Body of pancreas (tissue), 4 donors: ENCODE measurements at regions not wholly inside any gene's neighbourhood (a gene's known extent, or its start where the extent isn't known, plus 50 kb on each side); places are given as distances from the start of the nearest gene placed in this dataset.

Experiments
- POLR2A ChIP-seq, 3 donors: fragments of 450-650 bp; IDR thresholded peaks; one replicate each; pipeline ENCODE4 v1.6.1; 2016; ENCODE audit warnings: antibody characterized with exemption in 3 of 3, mild to moderate bottlenecking in 2 of 3
- TF ChIP-seq, protein P1 (sequence below), 7 experiments: fragments of 450-650 bp in 4 of 7; fragments of 200-600 bp in 3 of 7; sonication (generic) in 3 of 7; IDR thresholded peaks; one replicate each; pipeline ENCODE4 v1.5.1; 2016 to 2019; ENCODE audit warnings: antibody characterized with exemption in 7 of 7

DNA sequence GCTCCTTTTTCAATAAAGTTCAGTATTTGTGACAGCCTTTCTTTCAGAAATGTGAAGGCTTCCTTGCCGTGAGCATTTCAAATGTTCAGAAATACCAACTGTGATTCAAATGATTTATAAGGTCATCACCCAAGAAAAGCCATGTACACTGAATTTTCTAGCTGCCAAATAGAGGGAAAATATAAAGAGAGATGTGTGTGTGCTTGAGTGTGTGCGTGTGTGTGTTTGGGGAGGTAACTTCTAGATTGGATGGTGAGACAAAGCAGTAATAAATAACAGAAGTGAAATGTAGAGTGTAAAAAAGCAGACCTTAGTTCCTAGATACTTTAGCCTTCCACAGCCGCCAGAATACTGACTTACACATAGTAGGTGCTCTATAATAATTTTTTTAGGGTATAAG is 577.4 kb downstream of the TBL1XR1 start:
- TF ChIP-seq, protein P1, sequence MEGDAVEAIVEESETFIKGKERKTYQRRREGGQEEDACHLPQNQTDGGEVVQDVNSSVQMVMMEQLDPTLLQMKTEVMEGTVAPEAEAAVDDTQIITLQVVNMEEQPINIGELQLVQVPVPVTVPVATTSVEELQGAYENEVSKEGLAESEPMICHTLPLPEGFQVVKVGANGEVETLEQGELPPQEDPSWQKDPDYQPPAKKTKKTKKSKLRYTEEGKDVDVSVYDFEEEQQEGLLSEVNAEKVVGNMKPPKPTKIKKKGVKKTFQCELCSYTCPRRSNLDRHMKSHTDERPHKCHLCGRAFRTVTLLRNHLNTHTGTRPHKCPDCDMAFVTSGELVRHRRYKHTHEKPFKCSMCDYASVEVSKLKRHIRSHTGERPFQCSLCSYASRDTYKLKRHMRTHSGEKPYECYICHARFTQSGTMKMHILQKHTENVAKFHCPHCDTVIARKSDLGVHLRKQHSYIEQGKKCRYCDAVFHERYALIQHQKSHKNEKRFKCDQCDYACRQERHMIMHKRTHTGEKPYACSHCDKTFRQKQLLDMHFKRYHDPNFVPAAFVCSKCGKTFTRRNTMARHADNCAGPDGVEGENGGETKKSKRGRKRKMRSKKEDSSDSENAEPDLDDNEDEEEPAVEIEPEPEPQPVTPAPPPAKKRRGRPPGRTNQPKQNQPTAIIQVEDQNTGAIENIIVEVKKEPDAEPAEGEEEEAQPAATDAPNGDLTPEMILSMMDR (IDR thresholded peaks at IDR 0.05): no peak
- TF ChIP-seq POLR2A (IDR thresholded peaks at IDR 0.05): no peak
